ENCODE measurements at regions not wholly inside any gene's neighbourhood (a gene's known extent, or its start where the extent isn't known, plus 50 kb on each side); places are given as distances from the start of the nearest gene placed in this dataset.

GRCh38 chr11:80103142-80103859, 662.5 kb upstream of the TENM4 start:
- intact Hi-C loops (cut with micrococcal nuclease) = no loop called here
- H3K9ac ChIP-seq (ENCODE audit: low read depth, low read length) = no peak overlapping the region
- peak; percentile 97 for DNase-seq
- TF ChIP-seq MAZ (IDR thresholded peaks at IDR 0.05; ENCODE audit: borderline replicate concordance, low read depth, low read length) (no peak), POLR2A (IDR thresholded peaks at IDR 0.05; ENCODE audit: low read depth, low read length) (no peak), CEBPB (IDR thresholded peaks at IDR 0.05; ENCODE audit: low read depth, low read length) (peak; percentile 70; the same call in 1 of the 2 replicates), MAFK (IDR thresholded peaks at IDR 0.05; ENCODE audit: low read depth, low read length) (peak; percentile 48), BHLHE40 (IDR thresholded peaks at IDR 0.05; ENCODE audit: low read depth, low read length) (no peak; the same call in 1 of the 2 replicates), CTCF (conservative IDR thresholded peaks at IDR 0.05; ENCODE audit: low read depth, low read length) (no peak), USF2 (IDR thresholded peaks at IDR 0.05; ENCODE audit: low read depth, low read length) (no peak), SMC3 (IDR thresholded peaks at IDR 0.05; ENCODE audit: low read depth, low read length) (no peak), RCOR1 (IDR thresholded peaks at IDR 0.05; ENCODE audit: insufficient replicate concordance, low read length) (no peak), RAD21 (IDR thresholded peaks at IDR 0.05; ENCODE audit: low read length) (no peak), MXI1 (IDR thresholded peaks at IDR 0.05; ENCODE audit: borderline replicate concordance, low read depth, low read length) (no peak), RFX5 (IDR thresholded peaks at IDR 0.05; ENCODE audit: low read depth, low read length) (no peak), FOS (IDR thresholded peaks at IDR 0.05; ENCODE audit: low read depth, low read length) (peak; percentile 96), ELK1 (IDR thresholded peaks at IDR 0.05; ENCODE audit: borderline replicate concordance, low read depth, low read length) (no peak), NFE2L2 (IDR thresholded peaks at IDR 0.05; ENCODE audit: low read depth, low read length) (peak; percentile 80)

More at GRCh38 chr11:80103142-80103859, 662.5 kb upstream of the TENM4 start:
- Histone ChIP-seq H4K91ac (ENCODE audit: insufficient read depth, low read depth, low read length) (peak overlapping the region; percentile 88), H2AK5ac (ENCODE audit: low read depth, low read length) (peak overlapping the region; percentile 94), H3K9me1 (ENCODE audit: insufficient read depth, low read length) (peaks cover 9% of the 10 kb centered on the region), H2BK20ac (ENCODE audit: low read depth, low read length) (peak overlapping the region; percentile 97), H3K9me3 (ENCODE audit: control insufficient read depth, insufficient read depth, low read length) (no peaks in the 10 kb centered on the region), H3K4me2 (ENCODE audit: low read depth, low read length) (peak overlapping the region; percentile 34; the same call in 1 of the 2 replicates), H3K27me3 (ENCODE audit: control insufficient read depth, insufficient read depth, low read length) (no peaks in the 10 kb centered on the region), H3K14ac (replicated peaks; ENCODE audit: low read depth, low read length) (peak overlapping the region; percentile 86), H3K18ac (ENCODE audit: low read depth, low read length) (peak overlapping the region; percentile 77), H3K4me3 (ENCODE audit: insufficient read depth, low read depth, low read length) (no peak overlapping the region), H2AFZ (replicated peaks; ENCODE audit: low read length, poor library complexity) (peak overlapping the region; percentile 69), H3K4me1 (ENCODE audit: control insufficient read depth, insufficient read depth, low read length) (peaks cover 8% of the 10 kb centered on the region), H3K27ac (ENCODE audit: insufficient read depth, low read length) (peak overlapping the region; percentile 98), H4K20me1 (ENCODE audit: insufficient read depth, low read length) (no peaks in the 10 kb centered on the region), H3K56ac (ENCODE audit: extremely low read depth, insufficient read depth, low read length) (peak overlapping the region; percentile 85), H3K4ac (ENCODE audit: low read depth, low read length) (peak overlapping the region; percentile 89), H3K79me1 (ENCODE audit: low read depth in 1 of 2, low read length in 2 of 2) (no peaks in the 10 kb centered on the region), H2BK120ac (ENCODE audit: low read depth, low read length) (peak overlapping the region; percentile 98), H3K36me3 (ENCODE audit: control insufficient read depth, insufficient read depth, low read length) (no peaks in the 10 kb centered on the region), H2BK5ac (ENCODE audit: low read depth, low read length, poor library complexity, severe bottlenecking) (peak overlapping the region; percentile 91), H2AK9ac (replicated peaks; ENCODE audit: low read depth, low read length, poor library complexity) (peak overlapping the region; percentile 43), H4K5ac (ENCODE audit: low read depth, low read length) (peak overlapping the region; percentile 78), H3K23ac (ENCODE audit: low read depth, low read length) (peak overlapping the region; percentile 74; the same call in 1 of the 2 replicates), H2BK15ac (ENCODE audit: low read depth, low read length) (peak overlapping the region; percentile 99; the same call in 2 of the 3 replicates), H4K8ac (ENCODE audit: low read depth in 2 of 2, low read length in 2 of 2) (peak overlapping the region; percentile 73 to 91)
- peak; percentile 96 for ATAC-seq (ENCODE audit: low read depth)
- no CpG with 5 or more reads among the region's 4 CpGs for WGBS, 2 experiments (ENCODE audit: extremely low coverage in 2 of 2, insufficient read length in 1 of 2)
- ChIA-PET CTCF (interaction anchor here (0.6 kb wide), 2 partner anchors 11 to 664 kb away, joined by 3 to 5 read pairs; no protein-coding TSS in a partner anchor), POLR2A (ENCODE audit: unreplicated experiment) (interaction anchor here (0.7 kb wide), 1 partner anchor 16 kb away, joined by 3 read pairs; no protein-coding TSS in a partner anchor)
- in situ Hi-C loops (cut with MboI; ENCODE audit: low sequenced_read_pairs) (no loop called here), dilution Hi-C loops (cut with HindIII; ENCODE audit: low sequenced_read_pairs, unreplicated experiment) (no loop called here)
- BruUV-seq (replicated peaks) = no TSS peak
